GM06990 (cell line): ENCODE measurements at regions not wholly inside any gene's neighbourhood (a gene's known extent, or its start where the extent isn't known, plus 50 kb on each side); places are given as distances from the start of the nearest gene placed in this dataset.

ENCODE experiments used
- DNase-seq: peaks from one replicate; pipeline ENCODE4 v3.0.0-alpha.2; 2011; ENCODE audit not compliant: insufficient read length; ENCODE audit errors: extremely low read depth
- H3K27me3 ChIP-seq: replicated peaks from 2 replicates; pipeline ENCODE4 v1.6.0; 2011; ENCODE audit warnings: low read length; ENCODE audit not compliant: control insufficient read depth, insufficient read depth
- H3K36me3 ChIP-seq: 2 replicates; pipeline ENCODE4 v1.5.1; 2011; ENCODE audit warnings: low read length; ENCODE audit not compliant: control insufficient read depth, insufficient read depth
- H3K4me3 ChIP-seq: replicated peaks from 2 replicates; pipeline ENCODE4 v1.5.1; 2011; ENCODE audit warnings: low read depth, mild to moderate bottlenecking, control low read depth, low read length
- TF ChIP-seq, protein P1 (sequence below): IDR thresholded peaks from 2 replicates; pipeline ENCODE4 v1.5.1; 2011; ENCODE audit warnings: low read length, control low read depth, mild to moderate bottlenecking, inconsistent platforms; ENCODE audit not compliant: insufficient read depth, poor library complexity, severe bottlenecking

DNA sequence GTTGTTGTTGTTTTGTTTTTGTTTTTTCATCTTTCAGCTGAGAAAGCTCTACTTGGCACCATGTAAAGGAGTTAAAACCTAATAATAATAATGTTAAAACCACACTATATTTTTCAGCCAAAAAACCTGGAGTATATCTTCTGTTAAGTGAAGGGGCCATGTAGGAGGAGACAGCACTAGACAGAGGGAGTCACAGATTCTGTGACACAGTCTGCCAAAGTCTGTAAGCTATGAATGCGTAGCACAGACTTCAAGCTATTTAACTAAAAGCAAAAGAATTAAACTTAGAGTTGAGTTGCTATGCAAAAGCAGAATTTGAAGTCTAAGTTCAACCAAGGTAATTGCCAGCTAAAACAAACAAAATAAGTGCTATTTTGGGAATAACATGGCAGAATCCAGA is 296.0 kb upstream of the COL8A1 start:
- TF ChIP-seq, protein P1, sequence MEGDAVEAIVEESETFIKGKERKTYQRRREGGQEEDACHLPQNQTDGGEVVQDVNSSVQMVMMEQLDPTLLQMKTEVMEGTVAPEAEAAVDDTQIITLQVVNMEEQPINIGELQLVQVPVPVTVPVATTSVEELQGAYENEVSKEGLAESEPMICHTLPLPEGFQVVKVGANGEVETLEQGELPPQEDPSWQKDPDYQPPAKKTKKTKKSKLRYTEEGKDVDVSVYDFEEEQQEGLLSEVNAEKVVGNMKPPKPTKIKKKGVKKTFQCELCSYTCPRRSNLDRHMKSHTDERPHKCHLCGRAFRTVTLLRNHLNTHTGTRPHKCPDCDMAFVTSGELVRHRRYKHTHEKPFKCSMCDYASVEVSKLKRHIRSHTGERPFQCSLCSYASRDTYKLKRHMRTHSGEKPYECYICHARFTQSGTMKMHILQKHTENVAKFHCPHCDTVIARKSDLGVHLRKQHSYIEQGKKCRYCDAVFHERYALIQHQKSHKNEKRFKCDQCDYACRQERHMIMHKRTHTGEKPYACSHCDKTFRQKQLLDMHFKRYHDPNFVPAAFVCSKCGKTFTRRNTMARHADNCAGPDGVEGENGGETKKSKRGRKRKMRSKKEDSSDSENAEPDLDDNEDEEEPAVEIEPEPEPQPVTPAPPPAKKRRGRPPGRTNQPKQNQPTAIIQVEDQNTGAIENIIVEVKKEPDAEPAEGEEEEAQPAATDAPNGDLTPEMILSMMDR: no peak
- no peak for DNase-seq
- no peak overlapping the region for H3K4me3 ChIP-seq
- no peaks in the 10 kb centered on the region for H3K36me3 ChIP-seq
- H3K27me3 ChIP-seq: no peaks in the 10 kb centered on the region

DNA sequence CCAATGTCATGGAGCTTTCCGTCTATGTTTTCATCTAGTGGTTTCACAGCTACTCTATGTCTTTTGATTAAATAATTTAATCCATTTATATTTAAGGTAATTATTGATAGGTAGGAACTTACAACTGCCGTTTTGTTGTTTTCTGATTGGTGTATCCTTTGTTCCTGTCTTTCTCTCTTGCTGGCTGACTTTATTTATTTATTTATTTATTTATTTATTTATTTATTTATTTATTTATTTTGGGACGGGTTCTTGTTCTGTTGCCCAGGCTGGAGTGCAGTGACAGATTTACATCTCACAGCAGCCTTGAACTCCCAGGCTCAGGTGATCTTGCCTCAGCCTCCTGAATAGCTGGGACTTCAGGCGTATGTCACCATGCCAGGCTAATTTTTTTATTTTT is 299.2 kb upstream of the COL8A1 start:
- TF ChIP-seq, protein P1: no peak
- no peaks in the 10 kb centered on the region for H3K36me3 ChIP-seq
- H3K4me3 ChIP-seq: no peak overlapping the region
- H3K27me3 ChIP-seq: no peaks in the 10 kb centered on the region
- no peak for DNase-seq

DNA sequence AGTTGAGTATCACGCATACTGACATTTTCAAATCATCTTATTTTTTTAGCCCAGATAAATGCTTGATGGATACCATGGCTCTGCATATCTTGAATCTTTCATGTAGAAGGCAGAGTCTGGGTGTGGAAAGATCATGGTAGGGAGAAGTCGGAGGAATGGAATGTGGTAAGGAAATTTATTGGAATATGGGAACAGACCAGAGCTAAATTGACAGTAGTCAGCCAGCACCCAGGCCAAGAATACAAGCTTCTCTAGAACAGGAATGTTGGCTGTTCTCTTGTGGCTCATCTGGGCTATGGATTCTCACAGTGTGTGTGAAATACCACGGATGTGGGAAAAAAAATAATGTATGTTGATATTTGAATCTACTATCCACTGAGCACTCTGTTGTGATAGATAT is 305.7 kb upstream of the COL8A1 start:
- H3K4me3 ChIP-seq: no peak overlapping the region
- H3K36me3 ChIP-seq: no peaks in the 10 kb centered on the region
- DNase-seq: no peak
- H3K27me3 ChIP-seq: no peaks in the 10 kb centered on the region
- TF ChIP-seq, protein P1: no peak

DNA sequence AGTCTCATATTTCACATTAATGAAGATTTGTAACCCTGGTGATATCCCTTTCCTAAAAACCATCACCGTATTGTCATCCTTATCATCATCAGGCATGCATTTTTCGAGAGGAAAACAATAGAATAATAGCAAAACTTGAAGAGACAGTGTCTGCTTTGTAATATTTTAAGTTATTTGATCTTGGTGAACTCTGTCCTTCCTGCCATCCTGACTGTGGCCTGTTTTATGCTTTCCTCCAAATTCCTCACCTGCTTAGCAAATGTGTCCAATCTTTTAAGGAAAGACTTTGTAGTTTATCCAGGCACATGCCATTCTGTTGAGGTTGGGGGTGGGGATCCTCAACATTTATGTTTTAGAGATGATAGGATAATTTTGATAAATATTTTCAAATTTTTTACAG is 306.1 kb upstream of the COL8A1 start:
- no peak for DNase-seq
- Histone ChIP-seq H3K4me3 (no peak overlapping the region), H3K27me3 (no peaks in the 10 kb centered on the region), H3K36me3 (no peaks in the 10 kb centered on the region)
- TF ChIP-seq, protein P1: no peak

DNA sequence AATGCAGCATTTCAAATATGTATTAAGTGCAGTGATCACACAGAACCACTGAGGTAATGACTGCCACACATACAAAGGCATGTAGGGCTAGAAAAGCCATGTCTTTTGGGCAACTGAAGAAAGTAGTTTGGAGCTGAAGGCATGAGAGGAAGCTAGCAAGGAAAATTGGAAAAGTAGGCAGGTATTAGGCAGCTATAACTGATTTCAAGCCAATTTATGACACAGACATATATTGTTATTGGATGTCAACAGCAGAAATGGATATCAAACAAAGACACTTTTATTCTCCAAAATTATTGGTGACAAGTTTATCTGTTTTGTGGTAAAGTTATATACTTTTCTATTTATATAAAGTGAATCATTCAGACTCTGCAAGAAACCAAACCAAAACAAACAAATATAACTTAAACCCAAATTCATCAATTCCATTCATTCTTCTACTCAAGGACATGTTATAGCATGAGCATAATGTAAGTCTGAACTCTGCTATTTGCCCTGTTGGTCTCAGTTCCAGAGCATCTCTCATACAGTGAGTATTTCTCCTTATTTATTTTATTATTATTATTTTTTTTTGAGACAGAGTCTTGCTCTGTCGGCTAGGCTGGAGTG is 307.4 kb upstream of the COL8A1 start:
- DNase-seq: no peak
- Histone ChIP-seq H3K36me3 (no peaks in the 10 kb centered on the region), H3K4me3 (no peak overlapping the region), H3K27me3 (no peaks in the 10 kb centered on the region)
- TF ChIP-seq, protein P1: no peak

DNA sequence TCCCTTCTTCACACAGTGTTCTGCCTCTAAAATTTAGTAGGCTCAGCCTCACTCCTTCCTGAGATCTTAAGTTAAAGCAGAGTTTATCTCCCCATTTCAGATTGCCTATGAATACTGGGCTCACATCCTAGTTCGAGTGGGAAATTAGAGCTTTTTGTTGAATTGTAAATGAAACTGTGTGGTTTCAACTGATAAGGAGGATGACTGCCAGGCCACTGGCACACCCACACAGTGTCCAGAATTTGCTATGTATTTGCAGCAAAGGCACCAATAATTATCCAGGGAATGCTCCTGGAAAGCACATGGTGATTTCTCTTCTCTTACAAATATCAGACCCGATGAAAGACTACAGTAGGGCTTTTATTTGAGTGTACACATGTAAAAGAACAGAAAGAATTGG is 308.1 kb upstream of the COL8A1 start:
- no peak for DNase-seq
- H3K36me3 ChIP-seq: no peaks in the 10 kb centered on the region
- H3K27me3 ChIP-seq: no peaks in the 10 kb centered on the region
- TF ChIP-seq, protein P1: no peak
- no peak overlapping the region for H3K4me3 ChIP-seq
